ENCODE measurements at regions not wholly inside any gene's neighbourhood (a gene's known extent, or its start where the extent isn't known, plus 50 kb on each side); places are given as distances from the start of the nearest gene placed in this dataset.

DNA sequence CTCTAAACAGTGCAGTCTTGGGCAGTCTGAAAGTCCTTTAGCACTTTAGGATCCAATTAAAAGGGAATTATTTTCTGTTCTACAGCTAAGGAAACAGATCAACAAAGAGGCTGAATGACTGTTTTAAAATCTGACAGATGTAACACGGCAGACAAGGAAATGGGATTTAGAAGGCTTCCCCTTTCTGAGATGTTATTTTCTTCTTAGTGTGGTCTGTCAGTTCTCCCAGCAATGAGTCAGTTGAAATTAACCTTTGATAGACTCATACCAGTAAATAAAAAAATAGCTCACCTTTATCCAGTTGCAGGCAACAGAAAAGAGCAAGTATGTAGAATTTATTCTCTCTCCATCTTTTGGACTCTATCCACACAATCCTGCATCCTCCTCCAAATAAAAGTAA, 98.1 kb downstream of the NEDD1 start:
- Histone ChIP-seq H3K9me3 (ENCODE audit: low read depth, low read length) (no peaks in the 10 kb centered on the region), H3K79me2 (ENCODE audit: insufficient read depth, low read length) (no peaks in the 10 kb centered on the region), H3K4me2 (ENCODE audit: insufficient read depth, low read length) (no peak overlapping the region), H3K36me3 (ENCODE audit: insufficient read depth, low read length) (no peaks in the 10 kb centered on the region), H3K4me1 (ENCODE audit: insufficient read depth, low read length) (no peaks in the 10 kb centered on the region), H3K4me3 (ENCODE audit: insufficient read depth, low read length) (no peak overlapping the region), H3K27me3 (ENCODE audit: insufficient read depth, low read length) (no peaks in the 10 kb centered on the region), H3K27ac (ENCODE audit: low read depth, low read length) (no peak overlapping the region), H2AFZ (ENCODE audit: low read length) (no peak overlapping the region), H4K20me1 (ENCODE audit: insufficient read depth, low read length) (no peaks in the 10 kb centered on the region)
- no peak for DNase-seq (ENCODE audit: insufficient read length, low spot score, missing footprints)
- TF ChIP-seq, protein P1, sequence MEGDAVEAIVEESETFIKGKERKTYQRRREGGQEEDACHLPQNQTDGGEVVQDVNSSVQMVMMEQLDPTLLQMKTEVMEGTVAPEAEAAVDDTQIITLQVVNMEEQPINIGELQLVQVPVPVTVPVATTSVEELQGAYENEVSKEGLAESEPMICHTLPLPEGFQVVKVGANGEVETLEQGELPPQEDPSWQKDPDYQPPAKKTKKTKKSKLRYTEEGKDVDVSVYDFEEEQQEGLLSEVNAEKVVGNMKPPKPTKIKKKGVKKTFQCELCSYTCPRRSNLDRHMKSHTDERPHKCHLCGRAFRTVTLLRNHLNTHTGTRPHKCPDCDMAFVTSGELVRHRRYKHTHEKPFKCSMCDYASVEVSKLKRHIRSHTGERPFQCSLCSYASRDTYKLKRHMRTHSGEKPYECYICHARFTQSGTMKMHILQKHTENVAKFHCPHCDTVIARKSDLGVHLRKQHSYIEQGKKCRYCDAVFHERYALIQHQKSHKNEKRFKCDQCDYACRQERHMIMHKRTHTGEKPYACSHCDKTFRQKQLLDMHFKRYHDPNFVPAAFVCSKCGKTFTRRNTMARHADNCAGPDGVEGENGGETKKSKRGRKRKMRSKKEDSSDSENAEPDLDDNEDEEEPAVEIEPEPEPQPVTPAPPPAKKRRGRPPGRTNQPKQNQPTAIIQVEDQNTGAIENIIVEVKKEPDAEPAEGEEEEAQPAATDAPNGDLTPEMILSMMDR (IDR thresholded peaks at IDR 0.05; ENCODE audit: extremely low read depth, low read depth, low read length) = no peak

DNA sequence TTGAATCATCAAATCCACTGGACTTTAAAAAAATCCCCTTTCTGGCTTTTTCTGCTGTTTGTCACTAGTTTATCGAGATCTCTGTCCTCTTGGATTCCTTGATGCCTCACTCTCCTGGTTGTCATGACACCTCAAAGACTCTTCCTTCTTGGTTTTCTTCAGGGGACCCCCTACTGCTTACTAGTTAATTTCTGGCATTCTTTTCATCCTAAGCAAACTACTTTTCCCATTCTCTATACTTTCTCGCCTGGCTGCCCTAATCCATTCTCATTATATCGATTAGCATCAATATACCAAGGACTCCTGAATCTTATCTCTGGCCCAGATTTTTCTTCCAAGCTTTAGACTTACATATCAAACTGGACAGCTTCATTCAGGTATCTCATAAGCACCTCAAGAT, 98.6 kb downstream of the NEDD1 start:
- Histone ChIP-seq H3K36me3 (ENCODE audit: insufficient read depth, low read length) (no peaks in the 10 kb centered on the region), H4K20me1 (ENCODE audit: insufficient read depth, low read length) (no peaks in the 10 kb centered on the region), H3K4me1 (ENCODE audit: insufficient read depth, low read length) (no peaks in the 10 kb centered on the region), H3K27me3 (ENCODE audit: insufficient read depth, low read length) (no peaks in the 10 kb centered on the region), H3K4me2 (ENCODE audit: insufficient read depth, low read length) (no peak overlapping the region), H2AFZ (ENCODE audit: low read length) (no peak overlapping the region), H3K27ac (ENCODE audit: low read depth, low read length) (no peak overlapping the region), H3K79me2 (ENCODE audit: insufficient read depth, low read length) (no peaks in the 10 kb centered on the region), H3K9me3 (ENCODE audit: low read depth, low read length) (no peaks in the 10 kb centered on the region), H3K4me3 (ENCODE audit: insufficient read depth, low read length) (no peak overlapping the region)
- no peak for DNase-seq (ENCODE audit: insufficient read length, low spot score, missing footprints)
- TF ChIP-seq, protein P1 (IDR thresholded peaks at IDR 0.05; ENCODE audit: extremely low read depth, low read depth, low read length) = no peak

DNA sequence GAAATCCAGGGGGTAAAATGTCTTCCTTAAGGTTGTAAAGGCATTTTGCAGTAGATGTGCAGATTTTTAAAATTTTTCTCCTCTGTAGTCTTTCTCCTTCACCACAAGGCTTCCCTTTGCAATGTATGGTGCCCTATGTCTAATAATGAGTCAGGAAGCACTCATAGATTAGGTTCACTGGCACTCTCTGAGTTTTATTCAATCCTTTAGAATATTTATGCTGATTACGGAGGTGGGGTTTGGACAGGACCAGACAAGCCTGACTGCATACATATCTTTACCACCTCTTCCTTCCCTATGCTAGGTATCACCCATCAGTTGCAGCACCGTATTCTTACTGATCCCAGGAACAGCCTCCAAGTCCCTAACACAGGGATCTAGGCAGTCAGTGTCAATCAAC, 99.5 kb downstream of the NEDD1 start:
- H4K20me1 ChIP-seq (ENCODE audit: insufficient read depth, low read length) = no peaks in the 10 kb centered on the region
- H3K27ac ChIP-seq (ENCODE audit: low read depth, low read length) = no peak overlapping the region
- H3K4me2 ChIP-seq (ENCODE audit: insufficient read depth, low read length) = no peak overlapping the region
- no peaks in the 10 kb centered on the region for H3K9me3 ChIP-seq (ENCODE audit: low read depth, low read length)
- no peaks in the 10 kb centered on the region for H3K36me3 ChIP-seq (ENCODE audit: insufficient read depth, low read length)
- no peak overlapping the region for H2AFZ ChIP-seq (ENCODE audit: low read length)
- no peaks in the 10 kb centered on the region for H3K79me2 ChIP-seq (ENCODE audit: insufficient read depth, low read length)
- TF ChIP-seq, protein P1 (IDR thresholded peaks at IDR 0.05; ENCODE audit: extremely low read depth, low read depth, low read length) = no peak
- no peaks in the 10 kb centered on the region for H3K27me3 ChIP-seq (ENCODE audit: insufficient read depth, low read length)
- no peak overlapping the region for H3K4me3 ChIP-seq (ENCODE audit: insufficient read depth, low read length)
- DNase-seq (ENCODE audit: insufficient read length, low spot score, missing footprints) = no peak
- no peaks in the 10 kb centered on the region for H3K4me1 ChIP-seq (ENCODE audit: insufficient read depth, low read length)

DNA sequence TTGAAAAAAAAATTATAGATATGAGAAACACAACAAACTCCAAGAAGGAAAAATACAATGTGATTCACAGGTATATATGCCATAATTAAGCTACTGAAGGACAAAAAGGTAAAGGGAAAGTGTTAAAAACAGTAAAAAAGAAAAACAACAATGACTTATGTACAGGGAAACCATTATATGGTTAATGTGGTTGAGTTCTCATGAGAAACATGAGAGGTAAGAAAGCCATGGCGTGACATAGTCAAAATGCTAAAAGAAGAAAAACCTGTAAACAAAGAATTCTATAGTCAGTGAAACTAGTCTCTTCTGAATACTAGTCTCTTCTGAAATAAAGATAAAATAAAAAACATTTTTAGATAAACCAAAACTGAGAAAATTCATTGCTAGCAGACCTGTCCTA, 109.1 kb downstream of the NEDD1 start:
- Histone ChIP-seq H3K9me3 (ENCODE audit: low read depth, low read length) (no peaks in the 10 kb centered on the region), H2AFZ (ENCODE audit: low read length) (no peak overlapping the region), H3K4me1 (ENCODE audit: insufficient read depth, low read length) (no peaks in the 10 kb centered on the region), H3K27ac (ENCODE audit: low read depth, low read length) (no peak overlapping the region), H3K79me2 (ENCODE audit: insufficient read depth, low read length) (no peaks in the 10 kb centered on the region), H3K4me2 (ENCODE audit: insufficient read depth, low read length) (no peak overlapping the region), H3K27me3 (ENCODE audit: insufficient read depth, low read length) (no peaks in the 10 kb centered on the region), H3K36me3 (ENCODE audit: insufficient read depth, low read length) (no peaks in the 10 kb centered on the region), H4K20me1 (ENCODE audit: insufficient read depth, low read length) (no peaks in the 10 kb centered on the region), H3K4me3 (ENCODE audit: insufficient read depth, low read length) (no peak overlapping the region)
- no peak for DNase-seq (ENCODE audit: insufficient read length, low spot score, missing footprints)
- TF ChIP-seq, protein P1 (IDR thresholded peaks at IDR 0.05; ENCODE audit: extremely low read depth, low read depth, low read length) = no peak

Measured in osteoblast (primary cell).